ENCODE measurements at regions not wholly inside any gene's neighbourhood (a gene's known extent, or its start where the extent isn't known, plus 50 kb on each side); places are given as distances from the start of the nearest gene placed in this dataset.

DNA sequence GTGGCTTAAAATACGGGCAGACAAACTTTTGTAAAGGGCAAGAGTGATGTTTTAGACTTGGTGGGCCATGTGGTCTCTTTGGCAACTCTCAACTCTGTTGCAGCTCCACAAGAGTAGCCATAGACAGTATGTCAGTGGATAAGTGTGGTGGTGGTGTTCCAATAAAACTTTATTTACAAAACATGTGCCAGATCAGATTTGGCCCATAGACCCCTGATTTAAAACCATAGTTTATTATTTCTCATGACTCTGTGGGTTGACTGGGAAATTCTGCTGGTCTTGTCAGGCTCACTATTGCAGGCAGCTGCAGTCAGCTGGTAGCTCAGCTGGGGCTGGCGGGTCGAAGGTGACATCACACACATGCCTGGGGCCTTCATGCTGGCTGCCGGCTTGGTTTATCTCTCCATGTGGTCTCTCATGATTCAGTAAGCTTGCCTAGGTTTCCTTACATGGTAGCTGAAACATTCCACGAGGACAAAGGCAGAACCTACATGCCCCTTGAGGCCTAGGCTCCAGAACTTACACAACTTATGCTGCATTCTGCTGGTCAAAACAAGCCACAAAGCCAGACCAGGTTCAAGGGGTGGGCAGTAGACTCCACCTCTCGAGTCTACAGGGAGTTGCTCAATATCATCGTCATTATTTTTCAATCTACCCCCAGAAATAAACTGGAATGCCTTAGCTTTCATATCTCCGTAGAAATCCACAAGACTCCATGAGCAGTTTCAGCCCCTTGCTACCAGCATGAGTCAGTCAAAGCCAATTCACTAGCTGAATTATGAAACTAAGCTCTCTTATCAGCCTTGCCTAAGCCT lies 245.7 kb downstream of the WDR11 start:
- DNase-seq, result peak in 4 of 7 donors; percentile 38 to 60 (median 48)
- WGBS, 4 donors, result 63 to 75% (median 67%) methylated on average over 7 to 8 of the region's 8 CpGs
- H3K27me3 ChIP-seq, result no peaks in the 10 kb centered on the region
- H3K9me3 ChIP-seq (replicated peaks in 1 of 3), result no peaks in the 10 kb centered on the region
- TF ChIP-seq, protein P1, sequence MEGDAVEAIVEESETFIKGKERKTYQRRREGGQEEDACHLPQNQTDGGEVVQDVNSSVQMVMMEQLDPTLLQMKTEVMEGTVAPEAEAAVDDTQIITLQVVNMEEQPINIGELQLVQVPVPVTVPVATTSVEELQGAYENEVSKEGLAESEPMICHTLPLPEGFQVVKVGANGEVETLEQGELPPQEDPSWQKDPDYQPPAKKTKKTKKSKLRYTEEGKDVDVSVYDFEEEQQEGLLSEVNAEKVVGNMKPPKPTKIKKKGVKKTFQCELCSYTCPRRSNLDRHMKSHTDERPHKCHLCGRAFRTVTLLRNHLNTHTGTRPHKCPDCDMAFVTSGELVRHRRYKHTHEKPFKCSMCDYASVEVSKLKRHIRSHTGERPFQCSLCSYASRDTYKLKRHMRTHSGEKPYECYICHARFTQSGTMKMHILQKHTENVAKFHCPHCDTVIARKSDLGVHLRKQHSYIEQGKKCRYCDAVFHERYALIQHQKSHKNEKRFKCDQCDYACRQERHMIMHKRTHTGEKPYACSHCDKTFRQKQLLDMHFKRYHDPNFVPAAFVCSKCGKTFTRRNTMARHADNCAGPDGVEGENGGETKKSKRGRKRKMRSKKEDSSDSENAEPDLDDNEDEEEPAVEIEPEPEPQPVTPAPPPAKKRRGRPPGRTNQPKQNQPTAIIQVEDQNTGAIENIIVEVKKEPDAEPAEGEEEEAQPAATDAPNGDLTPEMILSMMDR (IDR thresholded peaks at IDR 0.05), result no peak
- TF ChIP-seq POLR2A (IDR thresholded peaks at IDR 0.05), result peak in 1 of 2 donors; percentile 46
- H3K36me3 ChIP-seq (replicated peaks in 1 of 2), result no peaks in the 10 kb centered on the region
- intact Hi-C loops (cut with DNase I), result no loop called here
- H3K27ac ChIP-seq, result peak overlapping the region; percentile 53 to 87 (median 79)
- H3K4me1 ChIP-seq (replicated peaks in 1 of 2), result peaks cover 31 to 40% of the 10 kb centered on the region in 2 donors
- H3K4me3 ChIP-seq, result no peak overlapping the region

DNA sequence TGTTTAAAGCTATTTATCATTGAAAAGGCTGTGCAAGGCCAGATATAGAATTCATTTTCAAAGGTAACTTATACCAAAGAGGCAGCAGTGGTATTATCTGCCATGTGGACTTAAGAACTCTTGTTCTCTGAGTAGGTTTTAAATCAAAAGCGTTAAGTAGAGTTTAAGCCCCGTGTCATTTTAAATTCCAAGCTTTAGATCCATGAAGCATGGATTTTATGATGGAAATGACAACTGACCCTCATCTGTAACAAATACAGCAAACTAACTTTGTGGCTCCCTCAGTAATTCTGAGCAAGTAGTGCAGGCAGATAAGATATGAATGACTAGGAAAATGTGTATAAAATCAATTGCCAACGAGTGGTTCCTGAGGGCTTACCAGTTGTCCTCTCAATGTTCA lies 247.0 kb downstream of the WDR11 start:
- intact Hi-C loops (cut with DNase I), result no loop called here
- no peaks in the 10 kb centered on the region for H3K36me3 ChIP-seq (replicated peaks in 1 of 2)
- DNase-seq, result no peak
- no peaks in the 10 kb centered on the region for H3K9me3 ChIP-seq (replicated peaks in 1 of 3)
- 51 to 72% (median 54%) methylated on average over 3 of the region's 3 CpGs for WGBS, 4 donors
- no peak overlapping the region for H3K4me3 ChIP-seq
- peaks cover 22 to 27% of the 10 kb centered on the region in 2 donors for H3K4me1 ChIP-seq (replicated peaks in 1 of 2)
- H3K27ac ChIP-seq, result peak overlapping the region in 3 of 5 donors; percentile 5 to 83 (median 79)
- no peak for TF ChIP-seq POLR2A (IDR thresholded peaks at IDR 0.05)
- TF ChIP-seq, protein P1 (IDR thresholded peaks at IDR 0.05), result no peak
- no peaks in the 10 kb centered on the region for H3K27me3 ChIP-seq

DNA sequence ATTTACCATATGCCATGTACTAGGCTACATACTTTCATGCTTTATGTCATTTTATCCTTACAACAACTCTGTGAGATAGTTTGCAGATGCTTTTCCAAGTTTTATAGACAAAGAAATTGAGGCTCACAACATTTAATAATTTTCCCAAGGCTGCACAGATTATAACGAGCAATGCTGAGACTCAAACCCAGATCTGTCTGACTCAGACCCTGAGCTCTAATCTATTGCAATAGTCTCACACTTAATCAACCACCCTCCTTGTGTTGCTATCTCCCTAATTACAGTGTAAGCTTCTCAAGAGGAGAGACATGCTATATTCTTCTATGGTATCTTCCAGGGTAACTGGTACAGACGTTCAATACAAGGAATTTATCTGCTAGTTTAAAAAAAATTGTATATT lies 247.6 kb downstream of the WDR11 start:
- intact Hi-C loops (cut with DNase I), result no loop called here
- H3K4me3 ChIP-seq, result no peak overlapping the region
- no peaks in the 10 kb centered on the region for H3K9me3 ChIP-seq (replicated peaks in 1 of 3)
- no peak for DNase-seq
- H3K27me3 ChIP-seq, result no peaks in the 10 kb centered on the region
- TF ChIP-seq, protein P1 (IDR thresholded peaks at IDR 0.05), result no peak
- TF ChIP-seq POLR2A (IDR thresholded peaks at IDR 0.05), result no peak
- 31 to 42% (median 40%) methylated on average over 2 of the region's 2 CpGs for WGBS, 4 donors
- H3K27ac ChIP-seq, result peak overlapping the region in 1 of 5 donors; percentile 34
- H3K4me1 ChIP-seq (replicated peaks in 1 of 2), result peaks cover 22 to 27% of the 10 kb centered on the region in 2 donors
- no peaks in the 10 kb centered on the region for H3K36me3 ChIP-seq (replicated peaks in 1 of 2)

DNA sequence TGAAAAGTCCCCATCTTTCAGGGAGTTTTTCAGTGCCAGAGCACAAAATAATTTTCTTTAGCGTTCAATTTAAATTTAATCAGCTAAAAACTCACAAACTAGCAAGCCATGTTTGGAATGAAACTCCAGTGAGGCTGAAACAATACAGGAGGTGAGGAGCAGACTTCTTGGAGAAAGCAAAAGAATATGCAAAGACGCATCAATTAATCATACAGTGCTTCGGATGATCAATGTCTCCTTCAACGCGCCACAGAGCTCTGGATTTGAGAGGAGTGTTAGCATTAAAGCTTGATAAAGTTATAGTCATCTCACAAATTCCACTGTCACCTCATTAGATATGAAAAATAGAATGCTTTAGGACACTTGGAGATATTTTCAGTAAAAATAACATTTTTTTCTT lies 248.0 kb downstream of the WDR11 start:
- no peaks in the 10 kb centered on the region for H3K36me3 ChIP-seq (replicated peaks in 1 of 2)
- DNase-seq, result no peak
- TF ChIP-seq POLR2A (IDR thresholded peaks at IDR 0.05), result no peak
- TF ChIP-seq, protein P1 (IDR thresholded peaks at IDR 0.05), result no peak
- H3K27ac ChIP-seq, result peak overlapping the region in 4 of 5 donors; percentile 27 to 63 (median 34)
- no peaks in the 10 kb centered on the region for H3K9me3 ChIP-seq (replicated peaks in 1 of 3)
- H3K4me3 ChIP-seq, result no peak overlapping the region
- intact Hi-C loops (cut with DNase I), result no loop called here
- H3K27me3 ChIP-seq, result no peaks in the 10 kb centered on the region
- H3K4me1 ChIP-seq (replicated peaks in 1 of 2), result peaks cover 22 to 27% of the 10 kb centered on the region in 2 donors
- 44 to 68% (median 57%) methylated on average over 5 of the region's 5 CpGs for WGBS, 4 donors
